Neural progenitor cell (in vitro differentiated cells): ENCODE measurements at regions not wholly inside any gene's neighbourhood (a gene's known extent, or its start where the extent isn't known, plus 50 kb on each side); places are given as distances from the start of the nearest gene placed in this dataset.

Experiments
- EZH2 ChIP-seq: fragments of 200-600 bp; sonication (generic); IDR thresholded peaks from 2 replicates; pipeline ENCODE4 v1.6.1; 2017; ENCODE audit warnings: antibody characterized with exemption, mild to moderate bottlenecking, moderate library complexity
- EZH2phosphoT487 ChIP-seq: fragments of 200-600 bp; sonication (generic); IDR thresholded peaks from 2 replicates; pipeline ENCODE4 v1.6.1; 2017; ENCODE audit warnings: antibody characterized with exemption
- TF ChIP-seq, protein P1 (sequence below): fragments of 200-600 bp; sonication (generic); IDR thresholded peaks from 2 replicates; pipeline ENCODE4 v1.5.1; 2017; ENCODE audit warnings: antibody characterized with exemption, mild to moderate bottlenecking

DNA sequence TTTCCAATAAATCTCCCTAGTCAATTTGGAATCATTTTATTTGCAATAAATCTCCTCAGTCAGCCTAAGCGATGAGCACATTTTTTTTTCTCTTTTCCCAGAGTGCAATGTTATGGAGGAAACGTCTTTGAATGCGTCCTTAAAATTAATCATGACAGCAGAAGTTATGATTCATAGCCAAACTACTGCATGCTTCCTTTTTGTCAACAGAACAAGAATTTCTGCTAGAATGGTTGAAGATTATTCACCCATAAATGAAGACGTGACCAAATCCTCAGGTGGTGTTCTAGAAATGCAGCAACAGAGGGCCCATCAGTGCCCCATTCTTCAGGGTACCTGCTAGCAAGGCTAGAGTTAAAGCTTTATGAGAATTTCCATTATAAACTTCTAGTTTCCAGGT is 407.9 kb upstream of the PKN2 start:
- TF ChIP-seq, protein P1, sequence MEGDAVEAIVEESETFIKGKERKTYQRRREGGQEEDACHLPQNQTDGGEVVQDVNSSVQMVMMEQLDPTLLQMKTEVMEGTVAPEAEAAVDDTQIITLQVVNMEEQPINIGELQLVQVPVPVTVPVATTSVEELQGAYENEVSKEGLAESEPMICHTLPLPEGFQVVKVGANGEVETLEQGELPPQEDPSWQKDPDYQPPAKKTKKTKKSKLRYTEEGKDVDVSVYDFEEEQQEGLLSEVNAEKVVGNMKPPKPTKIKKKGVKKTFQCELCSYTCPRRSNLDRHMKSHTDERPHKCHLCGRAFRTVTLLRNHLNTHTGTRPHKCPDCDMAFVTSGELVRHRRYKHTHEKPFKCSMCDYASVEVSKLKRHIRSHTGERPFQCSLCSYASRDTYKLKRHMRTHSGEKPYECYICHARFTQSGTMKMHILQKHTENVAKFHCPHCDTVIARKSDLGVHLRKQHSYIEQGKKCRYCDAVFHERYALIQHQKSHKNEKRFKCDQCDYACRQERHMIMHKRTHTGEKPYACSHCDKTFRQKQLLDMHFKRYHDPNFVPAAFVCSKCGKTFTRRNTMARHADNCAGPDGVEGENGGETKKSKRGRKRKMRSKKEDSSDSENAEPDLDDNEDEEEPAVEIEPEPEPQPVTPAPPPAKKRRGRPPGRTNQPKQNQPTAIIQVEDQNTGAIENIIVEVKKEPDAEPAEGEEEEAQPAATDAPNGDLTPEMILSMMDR = no peak
- TF ChIP-seq EZH2 = no peak
- TF ChIP-seq EZH2phosphoT487 = no peak
